ENCODE measurements at regions not wholly inside any gene's neighbourhood (a gene's known extent, or its start where the extent isn't known, plus 50 kb on each side); places are given as distances from the start of the nearest gene placed in this dataset.

GRCh38 chr3:44110648-44111047 is 131.0 kb upstream of the TOPAZ1 start:
- H3K36me3 ChIP-seq (replicated peaks in 1 of 2; ENCODE audit: control extremely low read depth in 1 of 2, control insufficient read depth in 1 of 2, extremely low read depth in 1 of 2, insufficient read depth in 2 of 2, low read length in 1 of 2): no peaks in the 10 kb centered on the region
- ChIA-PET CTCF (no interaction called here), POLR2A (no interaction called here)
- H3K79me2 ChIP-seq (ENCODE audit: control insufficient read depth, insufficient read depth, low read length): no peaks in the 10 kb centered on the region
- ATAC-seq (ENCODE audit: low read depth) (no peak), DNase-seq (no peak)
- no peak overlapping the region for H3K9ac ChIP-seq (ENCODE audit: low read length)
- H3K4me3 ChIP-seq (ENCODE audit: control extremely low read depth in 1 of 5, extremely low read depth in 1 of 5, insufficient read depth in 1 of 5, low read depth in 2 of 5, low read length in 4 of 5): no peak overlapping the region
- no peak overlapping the region for H3K27ac ChIP-seq (ENCODE audit: low read length in 2 of 2)
- 90% methylated on average over 5 of the region's 9 CpGs for WGBS (ENCODE audit: insufficient coverage)
- intact Hi-C loops (cut with micrococcal nuclease): no loop called here
- Mint-ChIP-seq H3K27me3 (peaks cover 3% of the 10 kb centered on the region), H3K9me3 (ENCODE audit: insufficient read depth) (no peaks in the 10 kb centered on the region), H3K4me1 (peaks cover 1% of the 10 kb centered on the region), H3K27ac (no peak overlapping the region), H3K4me3 (no peak overlapping the region)
- TF ChIP-seq, protein P1, sequence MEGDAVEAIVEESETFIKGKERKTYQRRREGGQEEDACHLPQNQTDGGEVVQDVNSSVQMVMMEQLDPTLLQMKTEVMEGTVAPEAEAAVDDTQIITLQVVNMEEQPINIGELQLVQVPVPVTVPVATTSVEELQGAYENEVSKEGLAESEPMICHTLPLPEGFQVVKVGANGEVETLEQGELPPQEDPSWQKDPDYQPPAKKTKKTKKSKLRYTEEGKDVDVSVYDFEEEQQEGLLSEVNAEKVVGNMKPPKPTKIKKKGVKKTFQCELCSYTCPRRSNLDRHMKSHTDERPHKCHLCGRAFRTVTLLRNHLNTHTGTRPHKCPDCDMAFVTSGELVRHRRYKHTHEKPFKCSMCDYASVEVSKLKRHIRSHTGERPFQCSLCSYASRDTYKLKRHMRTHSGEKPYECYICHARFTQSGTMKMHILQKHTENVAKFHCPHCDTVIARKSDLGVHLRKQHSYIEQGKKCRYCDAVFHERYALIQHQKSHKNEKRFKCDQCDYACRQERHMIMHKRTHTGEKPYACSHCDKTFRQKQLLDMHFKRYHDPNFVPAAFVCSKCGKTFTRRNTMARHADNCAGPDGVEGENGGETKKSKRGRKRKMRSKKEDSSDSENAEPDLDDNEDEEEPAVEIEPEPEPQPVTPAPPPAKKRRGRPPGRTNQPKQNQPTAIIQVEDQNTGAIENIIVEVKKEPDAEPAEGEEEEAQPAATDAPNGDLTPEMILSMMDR (IDR thresholded peaks at IDR 0.05): no peak
- no peak for TF ChIP-seq EZH2 (IDR thresholded peaks at IDR 0.05; ENCODE audit: borderline replicate concordance, insufficient read depth, low read depth, low read length, poor library complexity, severe bottlenecking)
- no peaks in the 10 kb centered on the region for H3K9me3 ChIP-seq (ENCODE audit: control extremely low read depth in 1 of 3, control insufficient read depth in 2 of 3, insufficient read depth in 1 of 3, low read length in 2 of 3)
- peaks cover 0 to 6% (median 0%) of the 10 kb centered on the region in 4 experiments for H3K27me3 ChIP-seq (replicated peaks in 1 of 4; ENCODE audit: control extremely low read depth in 1 of 4, control insufficient read depth in 3 of 4, insufficient read depth in 4 of 4, low read length in 3 of 4)
- peaks cover 0 to 1% of the 10 kb centered on the region in 2 donors for H3K4me1 ChIP-seq (ENCODE audit: control insufficient read depth in 2 of 2, insufficient read depth in 2 of 2, low read length in 2 of 2)
- no peaks in the 10 kb centered on the region for H4K20me1 ChIP-seq (ENCODE audit: control insufficient read depth, insufficient read depth, low read length, poor library complexity, severe bottlenecking)
- H2AFZ ChIP-seq (ENCODE audit: insufficient read depth, low read depth, low read length, poor library complexity, severe bottlenecking): no peak overlapping the region
- H3K4me2 ChIP-seq (replicated peaks; ENCODE audit: low read depth, low read length, poor library complexity, severe bottlenecking): no peak overlapping the region

- Histone ChIP-seq H3K79me2 (ENCODE audit: control insufficient read depth, insufficient read depth, low read length) (no peaks in the 10 kb centered on the region), H3K36me3 (replicated peaks in 1 of 2; ENCODE audit: control extremely low read depth in 1 of 2, control insufficient read depth in 1 of 2, extremely low read depth in 1 of 2, insufficient read depth in 2 of 2, low read length in 1 of 2) (no peaks in the 10 kb centered on the region), H2AFZ (ENCODE audit: insufficient read depth, low read depth, low read length, poor library complexity, severe bottlenecking) (no peak overlapping the region), H3K4me2 (replicated peaks; ENCODE audit: low read depth, low read length, poor library complexity, severe bottlenecking) (no peak overlapping the region), H4K20me1 (ENCODE audit: control insufficient read depth, insufficient read depth, low read length, poor library complexity, severe bottlenecking) (no peaks in the 10 kb centered on the region), H3K4me1 (ENCODE audit: control insufficient read depth in 2 of 2, insufficient read depth in 2 of 2, low read length in 2 of 2) (no peaks in the 10 kb centered on the region), H3K27ac (ENCODE audit: low read length in 2 of 2) (no peak overlapping the region), H3K27me3 (replicated peaks in 1 of 4; ENCODE audit: control extremely low read depth in 1 of 4, control insufficient read depth in 3 of 4, insufficient read depth in 4 of 4, low read length in 3 of 4) (peaks cover 0 to 6% (median 0%) of the 10 kb centered on the region in 4 experiments), H3K9me3 (ENCODE audit: control extremely low read depth in 1 of 3, control insufficient read depth in 2 of 3, insufficient read depth in 1 of 3, low read length in 2 of 3) (no peaks in the 10 kb centered on the region), H3K4me3 (ENCODE audit: control extremely low read depth in 1 of 5, extremely low read depth in 1 of 5, insufficient read depth in 1 of 5, low read depth in 2 of 5, low read length in 4 of 5) (no peak overlapping the region), H3K9ac (ENCODE audit: low read length) (no peak overlapping the region)
- H3K4me3 Mint-ChIP-seq: no peak overlapping the region
- no peak for ATAC-seq (ENCODE audit: low read depth)
- 86% methylated on average over 2 of the region's 2 CpGs for WGBS (ENCODE audit: insufficient coverage)
- CTCF ChIA-PET: interaction anchor here (0.7 kb wide), 1 partner anchor 88 kb away, joined by 3 read pairs; no protein-coding TSS in a partner anchor
- no peaks in the 10 kb centered on the region for H3K4me1 Mint-ChIP-seq
- peaks cover 9% of the 10 kb centered on the region for H3K27me3 Mint-ChIP-seq
- H3K9me3 Mint-ChIP-seq (ENCODE audit: insufficient read depth): no peaks in the 10 kb centered on the region
- TF ChIP-seq, protein P1 (IDR thresholded peaks at IDR 0.05): no peak
- no peak for TF ChIP-seq EZH2 (IDR thresholded peaks at IDR 0.05; ENCODE audit: borderline replicate concordance, insufficient read depth, low read depth, low read length, poor library complexity, severe bottlenecking)
- no peak overlapping the region for H3K27ac Mint-ChIP-seq
- DNase-seq: no peak
- intact Hi-C loops (cut with micrococcal nuclease): no loop called here
- POLR2A ChIA-PET: no interaction called here
Measured at GRCh38 chr3:44111482-44111881, 130.2 kb upstream of the TOPAZ1 start.
